ENCODE measurements at regions not wholly inside any gene's neighbourhood (a gene's known extent, or its start where the extent isn't known, plus 50 kb on each side); places are given as distances from the start of the nearest gene placed in this dataset.

DNA sequence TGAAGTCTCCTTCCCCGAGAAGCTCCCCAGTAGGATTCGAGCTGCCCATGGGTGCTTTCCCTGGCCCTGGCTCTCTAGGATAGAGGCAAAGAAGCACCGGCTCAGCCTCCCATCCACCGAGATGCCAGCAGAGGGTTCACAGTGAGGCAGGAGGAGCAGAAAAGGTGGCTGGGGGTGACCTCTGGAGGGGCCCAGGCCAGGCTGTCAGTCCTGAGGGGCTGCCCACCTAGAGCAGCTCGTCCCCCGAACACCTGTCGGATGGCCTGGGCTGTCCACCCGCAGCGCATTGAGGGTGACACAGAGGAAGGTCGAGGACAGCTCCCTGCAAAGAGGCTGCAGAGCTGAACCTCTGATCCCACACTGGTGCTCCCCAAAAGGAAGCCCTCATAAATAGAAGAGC lies 167.2 kb upstream of the PPP2R2D start (continued):
- TF ChIP-seq, protein P1, sequence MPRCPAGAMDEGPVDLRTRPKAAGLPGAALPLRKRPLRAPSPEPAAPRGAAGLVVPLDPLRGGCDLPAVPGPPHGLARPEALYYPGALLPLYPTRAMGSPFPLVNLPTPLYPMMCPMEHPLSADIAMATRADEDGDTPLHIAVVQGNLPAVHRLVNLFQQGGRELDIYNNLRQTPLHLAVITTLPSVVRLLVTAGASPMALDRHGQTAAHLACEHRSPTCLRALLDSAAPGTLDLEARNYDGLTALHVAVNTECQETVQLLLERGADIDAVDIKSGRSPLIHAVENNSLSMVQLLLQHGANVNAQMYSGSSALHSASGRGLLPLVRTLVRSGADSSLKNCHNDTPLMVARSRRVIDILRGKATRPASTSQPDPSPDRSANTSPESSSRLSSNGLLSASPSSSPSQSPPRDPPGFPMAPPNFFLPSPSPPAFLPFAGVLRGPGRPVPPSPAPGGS (IDR thresholded peaks at IDR 0.05; ENCODE audit: borderline replicate concordance, insufficient read depth, low read depth, low read length, poor library complexity, severe bottlenecking), result no peak
- TF ChIP-seq KAT2A (conservative IDR thresholded peaks at IDR 0.05; ENCODE audit: control insufficient read depth, low read depth, low read length) (no peak), BACH1 (IDR thresholded peaks at IDR 0.05; ENCODE audit: borderline replicate concordance) (no peak), TAF1 (IDR thresholded peaks at IDR 0.05; ENCODE audit: borderline replicate concordance, low read depth, low read length) (no peak)

DNA sequence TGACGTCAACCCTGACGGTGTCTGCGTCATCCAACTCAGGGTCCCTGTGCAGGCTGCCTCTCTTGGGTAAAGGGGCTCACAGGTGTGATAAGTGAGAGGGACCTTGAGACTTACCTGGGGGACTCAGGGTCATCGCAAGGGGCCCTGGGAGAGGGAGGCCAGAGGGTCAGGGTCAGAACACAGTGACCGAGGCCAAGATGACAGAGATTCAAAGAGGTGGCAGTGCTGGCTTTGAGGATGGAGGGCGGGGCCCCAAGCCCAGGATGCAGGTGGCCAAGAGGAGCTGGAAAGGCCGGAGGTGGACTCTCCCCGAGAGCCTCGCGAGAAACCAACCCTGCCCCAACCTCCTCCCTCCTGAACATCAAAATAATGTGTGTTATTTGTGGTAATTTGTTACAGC lies 165.2 kb upstream of the PPP2R2D start:
- Histone ChIP-seq H3K79me2 (ENCODE audit: control insufficient read depth, insufficient read depth, low read length) (no peaks in the 10 kb centered on the region), H3K4me1 (ENCODE audit: control insufficient read depth, insufficient read depth, low read length) (no peaks in the 10 kb centered on the region), H3K27me3 (replicated peaks in 1 of 2; ENCODE audit: control insufficient read depth in 2 of 2, insufficient read depth in 2 of 2, low read length in 1 of 2) (no peaks in the 10 kb centered on the region), H3K9ac (ENCODE audit: control insufficient read depth, insufficient read depth, low read length) (no peak overlapping the region), H3K9me3 (replicated peaks; ENCODE audit: control insufficient read depth, insufficient read depth, low read length) (no peaks in the 10 kb centered on the region; the same call in 2 of the 3 replicates), H3K27ac (ENCODE audit: control insufficient read depth, insufficient read depth) (no peak overlapping the region), H3K36me3 (ENCODE audit: control insufficient read depth in 2 of 2, insufficient read depth in 2 of 2, low read length in 1 of 2) (no peaks in the 10 kb centered on the region), H3K4me3 (no peak overlapping the region), H4K20me1 (ENCODE audit: control insufficient read depth, insufficient read depth) (no peaks in the 10 kb centered on the region), H3K4me2 (ENCODE audit: control insufficient read depth, insufficient read depth) (no peak overlapping the region), H2AFZ (ENCODE audit: control insufficient read depth, low read depth, low read length) (no peak overlapping the region)
- intact Hi-C loops (cut with micrococcal nuclease; ENCODE audit: unreplicated experiment), result no loop called here
- POLR2A ChIA-PET, result no interaction called here
- DNase-seq (ENCODE audit: low read depth, low spot score), result no peak
- RAD21 ChIA-PET (ENCODE audit: unreplicated experiment), result no interaction called here
- no peak for FAIRE-seq
- no peak for ATAC-seq
- TF ChIP-seq POLR2A (IDR thresholded peaks at IDR 0.05; ENCODE audit: low read depth, low read length) (no peak), DPF2 (IDR thresholded peaks at IDR 0.05) (no peak), ESRRA (IDR thresholded peaks at IDR 0.05; ENCODE audit: low read length) (no peak)
- TF ChIP-seq, protein P2, sequence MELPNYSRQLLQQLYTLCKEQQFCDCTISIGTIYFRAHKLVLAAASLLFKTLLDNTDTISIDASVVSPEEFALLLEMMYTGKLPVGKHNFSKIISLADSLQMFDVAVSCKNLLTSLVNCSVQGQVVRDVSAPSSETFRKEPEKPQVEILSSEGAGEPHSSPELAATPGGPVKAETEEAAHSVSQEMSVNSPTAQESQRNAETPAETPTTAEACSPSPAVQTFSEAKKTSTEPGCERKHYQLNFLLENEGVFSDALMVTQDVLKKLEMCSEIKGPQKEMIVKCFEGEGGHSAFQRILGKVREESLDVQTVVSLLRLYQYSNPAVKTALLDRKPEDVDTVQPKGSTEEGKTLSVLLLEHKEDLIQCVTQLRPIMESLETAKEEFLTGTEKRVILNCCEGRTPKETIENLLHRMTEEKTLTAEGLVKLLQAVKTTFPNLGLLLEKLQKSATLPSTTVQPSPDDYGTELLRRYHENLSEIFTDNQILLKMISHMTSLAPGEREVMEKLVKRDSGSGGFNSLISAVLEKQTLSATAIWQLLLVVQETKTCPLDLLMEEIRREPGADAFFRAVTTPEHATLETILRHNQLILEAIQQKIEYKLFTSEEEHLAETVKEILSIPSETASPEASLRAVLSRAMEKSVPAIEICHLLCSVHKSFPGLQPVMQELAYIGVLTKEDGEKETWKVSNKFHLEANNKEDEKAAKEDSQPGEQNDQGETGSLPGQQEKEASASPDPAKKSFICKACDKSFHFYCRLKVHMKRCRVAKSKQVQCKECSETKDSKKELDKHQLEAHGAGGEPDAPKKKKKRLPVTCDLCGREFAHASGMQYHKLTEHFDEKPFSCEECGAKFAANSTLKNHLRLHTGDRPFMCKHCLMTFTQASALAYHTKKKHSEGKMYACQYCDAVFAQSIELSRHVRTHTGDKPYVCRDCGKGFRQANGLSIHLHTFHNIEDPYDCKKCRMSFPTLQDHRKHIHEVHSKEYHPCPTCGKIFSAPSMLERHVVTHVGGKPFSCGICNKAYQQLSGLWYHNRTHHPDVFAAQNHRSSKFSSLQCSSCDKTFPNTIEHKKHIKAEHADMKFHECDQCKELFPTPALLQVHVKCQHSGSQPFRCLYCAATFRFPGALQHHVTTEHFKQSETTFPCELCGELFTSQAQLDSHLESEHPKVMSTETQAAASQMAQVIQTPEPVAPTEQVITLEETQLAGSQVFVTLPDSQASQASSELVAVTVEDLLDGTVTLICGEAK (IDR thresholded peaks at IDR 0.05; ENCODE audit: borderline replicate concordance), result no peak
- no TSS peak for BruUV-seq (replicated peaks)
- CTCF ChIA-PET, result no interaction called here
- WGBS (ENCODE audit: insufficient coverage, insufficient replicate concordance, low lambda C conversion rate, missing lambda C conversion rate), result 27% methylated on average over 10 of the region's 10 CpGs
- SMC1A ChIA-PET (ENCODE audit: uncharacterized antibody, unreplicated experiment), result no interaction called here
- in situ Hi-C loops (cut with MboI), result no loop called here
